Mesothelial cell of epicardium (in vitro differentiated cells): ENCODE measurements at regions not wholly inside any gene's neighbourhood (a gene's known extent, or its start where the extent isn't known, plus 50 kb on each side); places are given as distances from the start of the nearest gene placed in this dataset.

Experiments used
- DNase-seq, 2 experiments: peaks; one replicate each; pipeline ENCODE4 v3.0.0; 2021; ENCODE audit warnings: low spot score in 2 of 2; ENCODE audit not compliant: unreplicated experiment in 2 of 2
- H3K27ac Mint-ChIP-seq: 2 replicates; pipeline ENCODE4 v1.8.0; 2021; ENCODE audit warnings: mixed read lengths
- H3K27me3 Mint-ChIP-seq: 2 replicates; pipeline ENCODE4 v1.8.0; 2021; ENCODE audit warnings: low read depth, mixed read lengths
- H3K36me3 Mint-ChIP-seq: 2 replicates; pipeline ENCODE4 v1.8.0; 2021; ENCODE audit warnings: mixed read lengths
- H3K4me1 Mint-ChIP-seq: 2 replicates; pipeline ENCODE4 v1.8.0; 2021; ENCODE audit warnings: mixed read lengths
- H3K4me3 Mint-ChIP-seq: 2 replicates; pipeline ENCODE4 v1.8.0; 2021; ENCODE audit warnings: mild to moderate bottlenecking, moderate library complexity, mixed read lengths
- H3K9me3 Mint-ChIP-seq: 2 replicates; pipeline ENCODE4 v1.8.0; 2021; ENCODE audit warnings: mixed read lengths
- CTCF ChIP-seq: fragments of 200-600 bp; sonication (generic); IDR thresholded peaks from one replicate; pipeline ENCODE4 v1.5.0; 2021; ENCODE audit warnings: antibody characterized with exemption; ENCODE audit not compliant: unreplicated experiment

GRCh38 chr6:163958646-163959045, 544.1 kb downstream of the QKI start:
- H3K4me3 Mint-ChIP-seq = no peak overlapping the region
- peaks cover 17% of the 10 kb centered on the region for H3K27me3 Mint-ChIP-seq
- H3K9me3 Mint-ChIP-seq = no peaks in the 10 kb centered on the region
- no peak for DNase-seq
- H3K4me1 Mint-ChIP-seq = peaks cover 12% of the 10 kb centered on the region
- H3K36me3 Mint-ChIP-seq = no peaks in the 10 kb centered on the region
- H3K27ac Mint-ChIP-seq = no peak overlapping the region
- TF ChIP-seq CTCF = no peak

- DNase-seq = peak in 1 of 2 experiments; percentile 63
- Mint-ChIP-seq H3K27ac (no peak overlapping the region), H3K4me3 (no peak overlapping the region), H3K27me3 (peaks cover 5% of the 10 kb centered on the region), H3K36me3 (no peaks in the 10 kb centered on the region), H3K9me3 (no peaks in the 10 kb centered on the region), H3K4me1 (peaks cover 16% of the 10 kb centered on the region)
- TF ChIP-seq CTCF = peak; percentile 72
Observed at GRCh38 chr6:163956571-163957407, 542.3 kb downstream of the QKI start.

- Mint-ChIP-seq H3K9me3 (no peaks in the 10 kb centered on the region), H3K4me3 (no peak overlapping the region), H3K4me1 (peaks cover 16% of the 10 kb centered on the region), H3K27ac (no peak overlapping the region), H3K27me3 (peaks cover 4% of the 10 kb centered on the region), H3K36me3 (no peaks in the 10 kb centered on the region)
- no peak for TF ChIP-seq CTCF
- DNase-seq = no peak
Observed at GRCh38 chr6:163955756-163956155, 541.2 kb downstream of the QKI start.

- DNase-seq = no peak
- TF ChIP-seq CTCF = no peak
- H3K36me3 Mint-ChIP-seq = no peaks in the 10 kb centered on the region
- no peak overlapping the region for H3K4me3 Mint-ChIP-seq
- peaks cover 4% of the 10 kb centered on the region for H3K27me3 Mint-ChIP-seq
- H3K4me1 Mint-ChIP-seq = peaks cover 16% of the 10 kb centered on the region
- H3K27ac Mint-ChIP-seq = no peak overlapping the region
- H3K9me3 Mint-ChIP-seq = no peaks in the 10 kb centered on the region
Observed at GRCh38 chr6:163955096-163955495, 540.6 kb downstream of the QKI start.

GRCh38 chr6:163954088-163954775, 539.7 kb downstream of the QKI start:
- no peak for DNase-seq
- Mint-ChIP-seq H3K27me3 (no peaks in the 10 kb centered on the region), H3K36me3 (no peaks in the 10 kb centered on the region), H3K27ac (no peak overlapping the region), H3K4me3 (no peak overlapping the region), H3K9me3 (no peaks in the 10 kb centered on the region), H3K4me1 (peaks cover 14% of the 10 kb centered on the region)
- TF ChIP-seq CTCF = no peak
